Esophagus muscularis mucosa (tissue), 3 donors: ENCODE measurements at regions not wholly inside any gene's neighbourhood (a gene's known extent, or its start where the extent isn't known, plus 50 kb on each side); places are given as distances from the start of the nearest gene placed in this dataset.

Experiments used
- CTCF ChIP-seq, 3 experiments: fragments of 200-600 bp in 2 of 3; fragments of 450-650 bp in 1 of 3; sonication (generic) in 2 of 3; IDR thresholded peaks; one replicate each; pipeline ENCODE4 v1.5.1; 2017 to 2019; ENCODE audit warnings: antibody characterized with exemption in 3 of 3, mild to moderate bottlenecking in 2 of 3, moderate library complexity in 1 of 3
- POLR2A ChIP-seq: fragments of 450-650 bp; IDR thresholded peaks from one replicate; pipeline ENCODE4 v1.6.1; 2017; ENCODE audit warnings: antibody characterized with exemption, moderate library complexity, mild to moderate bottlenecking, low read depth
- POLR2AphosphoS5 ChIP-seq, 2 donors: sonication (generic); formaldehyde crosslinking; IDR thresholded peaks; one replicate each; pipeline ENCODE4 v1.6.1; 2017; ENCODE audit warnings: antibody characterized with exemption in 2 of 2

GRCh38 chr12:46590991-46591703, 218.6 kb upstream of the SLC38A2 start:
- TF ChIP-seq CTCF (IDR thresholded peaks at IDR 0.05): no peak
- no peak for TF ChIP-seq POLR2A
- no peak for TF ChIP-seq POLR2AphosphoS5 (IDR thresholded peaks at IDR 0.05)
